Muscle layer of colon (tissue), 2 donors: ENCODE measurements at regions not wholly inside any gene's neighbourhood (a gene's known extent, or its start where the extent isn't known, plus 50 kb on each side); places are given as distances from the start of the nearest gene placed in this dataset.

ENCODE experiments used
- H3K27ac ChIP-seq: one replicate; pipeline ENCODE4 v1.7.0; 2013; ENCODE audit warnings: low read depth, mild to moderate bottlenecking, low read length, moderate library complexity
- H3K27me3 ChIP-seq, 2 donors: one replicate each; pipeline ENCODE4 v1.7.0; 2013; ENCODE audit warnings: low read length in 2 of 2, mild to moderate bottlenecking in 2 of 2; ENCODE audit not compliant: insufficient read depth in 2 of 2, control insufficient read depth in 1 of 2
- H3K36me3 ChIP-seq: one replicate; pipeline ENCODE4 v1.7.0; 2013; ENCODE audit warnings: mild to moderate bottlenecking, low read length; ENCODE audit not compliant: insufficient read depth
- H3K4me1 ChIP-seq: one replicate; pipeline ENCODE4 v1.7.0; 2013; ENCODE audit warnings: mild to moderate bottlenecking, low read length; ENCODE audit not compliant: insufficient read depth
- H3K4me3 ChIP-seq, 2 donors: one replicate each; pipeline ENCODE4 v1.7.0; 2013; ENCODE audit warnings: low read length in 2 of 2, low read depth in 1 of 2, mild to moderate bottlenecking in 1 of 2, moderate library complexity in 1 of 2
- H3K9ac ChIP-seq: one replicate; pipeline ENCODE4 v1.7.0; 2013; ENCODE audit warnings: low read length
- H3K9me3 ChIP-seq: one replicate; pipeline ENCODE4 v1.7.0; 2013; ENCODE audit warnings: mild to moderate bottlenecking, low read length
- donor health status: abdominal sarcoma.
- donor health status: Adenocarcinoma of cecum.

DNA sequence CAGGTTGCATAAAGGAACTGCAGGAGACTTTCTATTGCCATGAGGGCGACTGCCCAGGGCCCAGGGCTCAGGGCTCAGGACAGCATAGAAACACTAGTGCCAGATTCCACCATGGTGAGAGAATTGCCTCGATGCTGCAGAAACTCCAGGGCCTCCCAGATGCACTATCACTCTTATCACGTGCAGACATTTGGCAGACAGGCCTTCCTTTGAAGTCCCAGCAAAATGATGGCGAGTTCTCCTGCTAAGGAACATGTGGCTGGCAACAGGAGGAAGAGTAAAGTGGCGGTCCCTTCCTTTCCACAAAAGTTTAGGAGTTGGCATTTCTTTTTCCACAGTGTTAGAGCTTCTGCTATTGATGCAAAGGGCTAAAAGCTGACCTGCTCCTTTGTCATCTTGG lies 214.0 kb upstream of the LNX1 start:
- Histone ChIP-seq H3K4me1 (no peaks in the 10 kb centered on the region), H3K27ac (no peak overlapping the region), H3K9ac (no peak overlapping the region), H3K9me3 (no peaks in the 10 kb centered on the region), H3K4me3 (no peak overlapping the region), H3K27me3 (no peaks in the 10 kb centered on the region), H3K36me3 (no peaks in the 10 kb centered on the region)

DNA sequence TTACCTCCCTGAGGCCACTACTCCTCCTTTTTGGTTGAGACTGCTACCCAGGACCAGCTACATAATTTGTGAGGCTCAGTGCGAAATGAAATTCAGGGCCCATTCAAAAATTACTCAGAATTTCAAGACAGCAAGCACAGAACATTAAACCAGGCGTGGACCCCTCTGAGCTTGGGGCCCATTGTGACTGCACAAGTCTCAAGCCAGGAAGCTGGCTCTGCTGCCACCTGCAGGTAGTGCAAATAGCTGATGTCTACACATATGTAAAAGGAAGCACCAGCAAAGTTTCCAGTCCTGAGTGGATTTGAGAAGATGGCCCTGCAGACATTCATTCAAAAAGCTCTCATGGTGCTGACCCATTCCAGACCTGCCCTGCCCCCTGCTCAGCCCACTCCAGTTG lies 213.4 kb upstream of the LNX1 start:
- Histone ChIP-seq H3K4me3 (no peak overlapping the region), H3K4me1 (no peaks in the 10 kb centered on the region), H3K27me3 (no peaks in the 10 kb centered on the region), H3K9me3 (no peaks in the 10 kb centered on the region), H3K36me3 (no peaks in the 10 kb centered on the region), H3K9ac (no peak overlapping the region), H3K27ac (no peak overlapping the region)

DNA sequence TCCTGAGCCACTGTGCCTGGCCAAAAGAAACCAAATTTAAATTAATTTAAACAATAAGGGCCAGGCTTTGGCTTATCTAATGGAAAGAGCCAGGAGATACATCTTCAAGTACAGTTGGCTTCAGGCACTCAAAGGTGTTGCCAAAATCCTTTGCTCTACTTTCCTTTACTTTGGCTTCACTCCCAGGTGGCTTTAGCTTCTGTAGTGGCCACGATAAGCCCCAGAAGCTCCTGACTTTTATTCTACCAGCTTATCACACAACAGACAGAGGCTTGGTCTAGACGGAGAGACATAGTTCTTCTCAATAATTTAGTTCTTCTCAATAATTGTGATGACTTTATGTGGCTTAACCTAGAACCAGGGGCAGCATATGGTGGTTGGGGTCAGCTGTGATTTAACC lies 211.2 kb upstream of the LNX1 start:
- Histone ChIP-seq H3K4me3 (no peak overlapping the region), H3K9me3 (no peaks in the 10 kb centered on the region), H3K4me1 (no peaks in the 10 kb centered on the region), H3K27me3 (no peaks in the 10 kb centered on the region), H3K9ac (no peak overlapping the region), H3K36me3 (no peaks in the 10 kb centered on the region), H3K27ac (no peak overlapping the region)

DNA sequence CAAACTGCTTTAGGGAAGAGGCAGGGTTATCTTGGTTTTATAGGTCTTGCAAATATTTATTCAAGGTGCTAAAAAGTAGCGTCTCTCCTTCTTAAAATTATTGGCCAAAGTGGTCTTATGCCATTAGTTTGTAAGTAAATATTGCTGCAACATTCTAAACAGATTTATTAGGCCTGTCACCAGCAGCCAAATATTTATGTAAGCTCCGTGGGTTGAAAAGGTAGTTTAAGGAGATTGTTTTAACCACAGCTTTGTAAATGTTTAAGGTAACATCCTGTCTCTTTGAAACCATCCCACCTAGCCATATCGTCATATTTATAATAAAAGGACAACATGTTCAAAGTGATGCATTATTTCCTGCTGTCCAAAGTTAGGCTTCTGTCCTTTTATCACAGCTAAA lies 210.1 kb upstream of the LNX1 start:
- no peaks in the 10 kb centered on the region for H3K27me3 ChIP-seq
- H3K27ac ChIP-seq, result no peak overlapping the region
- H3K4me1 ChIP-seq, result no peaks in the 10 kb centered on the region
- H3K9me3 ChIP-seq, result no peaks in the 10 kb centered on the region
- H3K36me3 ChIP-seq, result no peaks in the 10 kb centered on the region
- H3K9ac ChIP-seq, result no peak overlapping the region
- H3K4me3 ChIP-seq, result no peak overlapping the region

DNA sequence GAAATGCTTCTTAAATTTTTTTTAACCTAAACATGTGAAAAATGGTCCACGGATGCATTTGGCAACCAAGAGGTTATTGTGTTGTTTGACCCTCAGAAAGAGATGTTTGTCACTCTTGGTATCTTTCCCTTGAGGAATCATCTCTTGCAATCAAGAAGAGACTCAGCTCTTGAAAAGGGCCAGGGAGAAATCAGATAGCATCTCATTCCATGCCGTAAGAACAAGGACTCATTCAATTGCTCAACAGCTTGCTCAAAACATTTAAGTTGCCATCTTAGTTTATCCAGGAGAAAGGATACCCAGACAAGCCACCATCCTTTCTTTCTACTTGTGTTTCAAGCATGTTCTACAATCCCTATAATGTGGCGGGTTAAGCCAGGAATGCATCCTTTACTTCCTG lies 209.5 kb upstream of the LNX1 start:
- no peaks in the 10 kb centered on the region for H3K27me3 ChIP-seq
- H3K4me1 ChIP-seq, result no peaks in the 10 kb centered on the region
- H3K9me3 ChIP-seq, result no peaks in the 10 kb centered on the region
- H3K9ac ChIP-seq, result no peak overlapping the region
- H3K27ac ChIP-seq, result no peak overlapping the region
- no peak overlapping the region for H3K4me3 ChIP-seq
- no peaks in the 10 kb centered on the region for H3K36me3 ChIP-seq

DNA sequence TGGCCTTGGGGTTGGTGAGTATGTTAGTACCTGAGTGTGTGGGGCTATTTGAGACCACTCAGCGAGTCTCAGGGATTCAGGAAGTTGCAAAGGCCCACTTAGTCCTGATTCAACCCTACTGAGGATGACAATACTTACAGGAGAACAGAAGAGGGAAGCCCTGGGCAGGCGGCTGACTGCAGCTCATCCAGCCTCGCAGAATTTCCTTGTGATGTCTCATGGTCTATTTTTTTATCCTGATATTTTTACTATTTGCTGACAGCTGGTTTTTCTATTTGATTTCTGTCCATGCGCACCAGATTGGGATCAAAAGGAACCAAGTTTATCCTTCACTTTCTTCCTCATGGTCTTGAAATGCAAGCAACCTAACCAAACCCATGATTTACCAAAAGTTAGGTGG lies 201.8 kb upstream of the LNX1 start:
- Histone ChIP-seq H3K9ac (no peak overlapping the region), H3K9me3 (no peaks in the 10 kb centered on the region), H3K27me3 (no peaks in the 10 kb centered on the region), H3K4me1 (no peaks in the 10 kb centered on the region), H3K27ac (no peak overlapping the region), H3K4me3 (no peak overlapping the region), H3K36me3 (no peaks in the 10 kb centered on the region)

DNA sequence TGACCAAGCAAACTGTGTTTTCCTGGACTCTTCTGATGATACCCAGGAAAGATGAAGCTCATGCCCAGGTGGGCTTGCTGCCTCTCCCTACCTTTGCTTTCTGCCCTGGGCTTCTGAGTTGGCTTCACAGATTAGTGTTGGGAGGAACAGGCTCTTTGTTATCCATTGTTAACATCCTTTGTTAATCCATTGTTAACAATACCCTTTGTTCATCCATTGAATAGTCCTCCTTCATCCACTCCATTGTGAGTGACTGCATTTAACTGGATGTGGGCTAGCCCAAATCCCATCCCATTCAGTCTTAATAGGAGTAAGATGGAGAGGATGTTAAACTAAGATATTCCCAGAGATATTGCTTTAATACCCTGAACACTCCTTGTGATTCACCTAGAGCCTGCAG lies 199.0 kb upstream of the LNX1 start:
- Histone ChIP-seq H3K4me3 (no peak overlapping the region), H3K9me3 (no peaks in the 10 kb centered on the region), H3K9ac (no peak overlapping the region), H3K36me3 (no peaks in the 10 kb centered on the region), H3K27me3 (no peaks in the 10 kb centered on the region), H3K4me1 (peaks cover 12% of the 10 kb centered on the region), H3K27ac (no peak overlapping the region)

DNA sequence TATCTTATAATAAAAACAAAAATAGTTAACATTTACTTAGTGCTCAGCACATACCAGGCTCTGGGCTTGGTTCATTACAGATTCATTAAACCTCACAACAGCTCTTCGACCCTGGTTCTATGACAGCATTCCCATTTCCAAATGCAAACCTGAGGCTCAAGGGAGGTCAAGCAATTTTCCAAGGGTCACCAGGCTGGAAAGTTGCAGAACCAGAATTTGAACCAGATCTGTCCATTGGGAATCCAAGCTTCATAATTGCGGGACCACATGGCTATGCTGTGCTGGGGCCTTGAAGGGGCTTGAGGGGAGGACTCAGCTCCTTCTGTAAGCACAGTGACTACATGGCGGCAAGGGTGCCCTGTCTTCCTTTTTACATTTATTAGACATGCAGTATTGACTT lies 197.3 kb upstream of the LNX1 start:
- Histone ChIP-seq H3K9me3 (no peaks in the 10 kb centered on the region), H3K9ac (no peak overlapping the region), H3K4me3 (no peak overlapping the region), H3K27me3 (no peaks in the 10 kb centered on the region), H3K27ac (no peak overlapping the region), H3K4me1 (peaks cover 12% of the 10 kb centered on the region), H3K36me3 (no peaks in the 10 kb centered on the region)

DNA sequence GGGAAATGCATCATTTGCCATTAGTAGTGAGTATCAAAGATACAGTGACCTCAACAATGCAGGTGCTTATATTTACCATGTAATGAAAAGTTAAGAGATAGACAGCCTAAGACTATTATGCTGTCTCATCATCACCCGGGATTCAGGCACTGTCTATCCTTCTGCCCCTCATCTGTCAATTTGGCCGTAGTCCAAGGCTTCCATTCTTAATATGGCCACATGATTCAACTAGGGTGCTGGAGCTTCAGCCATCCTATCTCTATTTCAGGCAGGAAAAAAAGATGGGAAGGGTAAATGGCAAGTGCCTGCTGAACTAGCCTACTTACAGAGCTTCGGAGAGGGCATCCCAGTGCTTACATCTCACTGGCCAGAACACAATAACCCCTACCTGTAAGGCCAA lies 196.7 kb upstream of the LNX1 start:
- Histone ChIP-seq H3K27ac (no peak overlapping the region), H3K9me3 (no peaks in the 10 kb centered on the region), H3K27me3 (no peaks in the 10 kb centered on the region), H3K4me1 (peaks cover 12% of the 10 kb centered on the region), H3K36me3 (no peaks in the 10 kb centered on the region), H3K4me3 (no peak overlapping the region), H3K9ac (no peak overlapping the region)

DNA sequence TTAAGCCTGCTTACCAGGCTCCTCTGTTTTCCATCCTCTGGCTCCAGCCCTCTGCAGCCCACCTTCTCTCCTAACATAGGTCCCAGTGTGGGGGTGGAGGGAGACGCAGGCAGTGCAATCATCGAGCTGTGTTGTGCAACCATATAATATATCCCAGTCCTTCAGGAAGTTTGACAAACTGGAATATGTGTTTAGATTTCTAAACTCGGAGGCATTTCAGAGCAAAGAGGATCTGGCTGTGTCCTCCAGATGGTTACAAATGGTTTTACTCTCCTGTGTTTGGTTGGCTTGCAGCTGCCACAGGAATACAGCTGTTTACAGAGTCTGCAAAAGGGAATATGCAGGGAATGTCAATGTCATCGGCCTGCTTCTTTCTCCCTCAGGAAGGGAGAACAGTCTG lies 195.3 kb upstream of the LNX1 start:
- Histone ChIP-seq H3K4me1 (peaks cover 12% of the 10 kb centered on the region), H3K4me3 (no peak overlapping the region), H3K27me3 (no peaks in the 10 kb centered on the region), H3K9me3 (no peaks in the 10 kb centered on the region), H3K36me3 (no peaks in the 10 kb centered on the region), H3K9ac (no peak overlapping the region), H3K27ac (no peak overlapping the region)

DNA sequence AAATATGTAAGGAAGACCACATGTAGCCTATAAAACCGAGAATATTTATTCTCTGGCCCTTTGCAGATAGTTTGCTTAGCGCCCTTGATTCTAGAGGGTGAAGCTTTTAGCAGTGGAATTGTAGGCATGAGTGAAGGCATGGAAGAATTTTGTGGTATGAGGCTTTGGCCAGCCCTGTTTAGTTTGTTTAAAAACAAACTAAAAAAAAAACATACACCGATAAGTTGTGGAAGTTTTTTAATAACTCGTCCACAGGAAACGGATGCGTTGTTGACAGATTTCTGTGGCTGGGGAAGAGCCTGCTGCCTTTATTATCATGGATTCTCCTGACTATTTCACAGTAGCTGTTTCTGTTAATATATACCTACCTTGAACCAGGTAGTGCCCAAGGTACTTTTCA lies 194.7 kb upstream of the LNX1 start:
- no peaks in the 10 kb centered on the region for H3K9me3 ChIP-seq
- no peak overlapping the region for H3K4me3 ChIP-seq
- H3K9ac ChIP-seq, result no peak overlapping the region
- no peaks in the 10 kb centered on the region for H3K36me3 ChIP-seq
- H3K4me1 ChIP-seq, result peaks cover 12% of the 10 kb centered on the region
- no peak overlapping the region for H3K27ac ChIP-seq
- no peaks in the 10 kb centered on the region for H3K27me3 ChIP-seq

DNA sequence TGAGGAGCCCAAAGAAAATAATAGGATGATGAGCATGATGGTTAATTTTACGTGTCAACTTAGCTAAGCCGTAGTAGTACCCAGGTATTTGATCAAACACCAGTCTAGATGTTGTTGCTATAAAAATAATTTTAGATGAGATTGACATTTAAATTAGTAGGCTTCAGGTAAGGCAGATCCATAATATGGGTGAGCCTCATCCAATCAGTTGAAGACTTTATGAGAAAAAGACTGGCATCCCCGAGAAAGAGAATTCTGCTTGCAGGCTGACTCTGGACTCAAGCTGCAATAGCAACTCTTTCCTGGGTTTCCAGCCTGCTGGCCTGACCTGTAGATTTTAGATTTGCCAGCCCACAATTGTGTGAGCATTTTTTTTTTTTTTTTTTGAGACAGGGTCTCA lies 192.8 kb upstream of the LNX1 start:
- H3K27me3 ChIP-seq, result no peaks in the 10 kb centered on the region
- H3K9ac ChIP-seq, result no peak overlapping the region
- no peaks in the 10 kb centered on the region for H3K9me3 ChIP-seq
- H3K27ac ChIP-seq, result no peak overlapping the region
- H3K4me1 ChIP-seq, result peaks cover 12% of the 10 kb centered on the region
- H3K4me3 ChIP-seq, result no peak overlapping the region
- H3K36me3 ChIP-seq, result no peaks in the 10 kb centered on the region
